Stimulated activated CD4-positive, alpha-beta T cell treated with anti-CD3 and anti-CD28 coated beads, Interleukin-1b, Interleukin-23, amount 100 ng/mL, for 24 hours (primary cell): ENCODE measurements at regions not wholly inside any gene's neighbourhood (a gene's known extent, or its start where the extent isn't known, plus 50 kb on each side); places are given as distances from the start of the nearest gene placed in this dataset.

ENCODE experiments used
- DNase-seq, 4 experiments: peaks; one replicate each; pipeline ENCODE4 v3.0.0-alpha.2; 2020; ENCODE audit warnings: low read depth in 4 of 4, low spot score in 1 of 4

- no peak for DNase-seq
Measured at GRCh38 chr13:76523740-76524340, 362.4 kb downstream of the KCTD12 start.

- DNase-seq = no peak
Measured at GRCh38 chr13:76522083-76522755, 364.0 kb downstream of the KCTD12 start.

GRCh38 chr13:76519685-76520084 lies 366.5 kb downstream of the KCTD12 start:
- DNase-seq = no peak

GRCh38 chr13:76516586-76516985 lies 369.6 kb downstream of the KCTD12 start:
- DNase-seq = no peak

- DNase-seq = no peak
Measured at GRCh38 chr13:76516013-76516412, 370.2 kb downstream of the KCTD12 start.

- DNase-seq = no peak
Measured at GRCh38 chr13:76512721-76513145, 373.5 kb downstream of the KCTD12 start.

- DNase-seq = no peak
Measured at GRCh38 chr13:76505437-76505836, 380.8 kb downstream of the KCTD12 start.

GRCh38 chr13:76503766-76504165 lies 382.4 kb downstream of the KCTD12 start:
- no peak for DNase-seq

GRCh38 chr13:76503291-76503690 lies 382.9 kb downstream of the KCTD12 start:
- no peak for DNase-seq

GRCh38 chr13:76500894-76501293 lies 385.3 kb downstream of the KCTD12 start:
- DNase-seq = no peak

DNA sequence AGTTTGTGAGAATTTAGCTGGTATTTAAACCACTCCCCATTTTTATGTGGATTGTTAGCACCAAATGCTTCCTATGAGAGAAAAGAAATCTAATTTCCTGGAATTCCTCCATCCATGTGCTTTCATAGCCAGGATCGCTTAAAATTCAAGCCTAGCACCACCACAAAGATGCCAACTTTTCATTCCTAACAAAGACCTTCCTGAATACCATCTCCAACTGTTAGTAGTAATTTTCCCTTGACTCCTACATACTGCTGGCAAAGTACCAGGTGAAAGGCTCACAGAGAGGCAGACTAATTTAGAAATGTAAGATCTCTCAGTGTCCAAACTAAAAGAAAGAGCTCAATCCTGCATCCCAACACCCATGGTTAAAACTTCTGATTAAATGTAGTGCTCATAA lies 386.3 kb downstream of the KCTD12 start:
- no peak for DNase-seq

- no peak for DNase-seq
Measured at GRCh38 chr13:76489274-76489673, 396.9 kb downstream of the KCTD12 start.

DNA sequence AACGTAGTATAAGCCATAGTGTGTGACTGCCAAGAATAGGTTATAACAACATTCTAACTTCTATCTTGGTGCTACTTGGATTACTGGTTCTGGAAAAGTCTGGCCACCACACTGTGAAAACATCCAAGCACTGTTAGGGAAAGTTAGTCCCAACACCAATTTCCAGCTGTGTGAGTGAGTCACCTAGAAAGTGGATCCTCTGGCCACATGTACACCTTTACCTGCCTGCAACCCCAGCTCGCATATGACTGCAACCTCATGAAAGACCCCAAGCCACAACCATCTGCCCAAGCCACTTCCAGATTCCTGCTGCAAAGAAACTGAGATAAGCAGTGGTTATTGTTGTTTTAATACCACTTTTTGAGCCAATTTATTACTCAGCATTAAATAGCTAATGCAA lies 404.5 kb downstream of the KCTD12 start:
- no peak for DNase-seq

- DNase-seq = no peak
Measured at GRCh38 chr13:76474966-76475365, 411.2 kb downstream of the KCTD12 start.

DNA sequence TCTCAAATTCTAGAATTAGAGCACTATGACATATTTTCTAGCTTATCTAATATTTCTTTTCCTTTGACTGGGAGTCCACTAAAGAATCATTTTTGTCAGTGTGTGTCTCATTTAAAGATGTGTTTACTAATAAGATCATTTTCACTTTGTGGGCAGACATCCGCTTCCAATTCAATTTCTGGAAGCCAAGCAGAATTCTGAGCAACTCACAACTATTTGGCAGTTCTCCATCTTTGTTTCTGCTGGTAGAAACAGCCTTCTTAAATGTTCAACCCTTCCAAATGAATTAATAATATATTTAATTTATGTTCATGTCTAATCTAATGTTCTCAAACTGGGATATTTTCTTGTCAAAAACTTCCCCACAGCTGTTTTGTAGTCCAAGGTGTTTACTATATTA lies 411.8 kb downstream of the KCTD12 start:
- DNase-seq = no peak

DNA sequence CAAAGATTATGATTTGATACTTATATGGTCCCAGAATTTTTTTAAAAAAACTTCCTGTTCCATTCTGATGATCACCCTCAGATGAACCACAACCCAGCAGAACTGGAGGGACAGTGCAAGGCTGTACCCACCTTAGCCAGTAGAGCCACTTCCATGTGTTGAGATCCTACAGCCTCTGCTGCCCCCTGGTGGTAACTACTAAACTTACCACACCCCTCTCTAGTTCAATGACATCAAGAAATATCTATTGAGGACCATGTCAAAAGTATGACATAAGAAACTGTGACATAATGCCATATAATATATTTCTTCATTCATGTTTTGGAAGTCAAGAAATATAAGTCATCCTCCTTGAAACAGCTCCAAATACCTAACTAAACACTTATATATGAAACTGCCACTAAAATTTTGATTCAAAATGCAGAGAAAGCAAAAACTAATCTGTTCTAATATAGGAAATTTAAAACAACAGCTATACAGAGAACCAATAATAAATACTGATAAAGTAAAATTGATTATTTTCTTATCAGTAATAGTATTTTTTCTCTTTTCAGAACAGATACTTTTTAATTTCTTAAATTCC lies 412.6 kb downstream of the KCTD12 start:
- peak; percentile 52 to 59 (median 56) for DNase-seq

DNA sequence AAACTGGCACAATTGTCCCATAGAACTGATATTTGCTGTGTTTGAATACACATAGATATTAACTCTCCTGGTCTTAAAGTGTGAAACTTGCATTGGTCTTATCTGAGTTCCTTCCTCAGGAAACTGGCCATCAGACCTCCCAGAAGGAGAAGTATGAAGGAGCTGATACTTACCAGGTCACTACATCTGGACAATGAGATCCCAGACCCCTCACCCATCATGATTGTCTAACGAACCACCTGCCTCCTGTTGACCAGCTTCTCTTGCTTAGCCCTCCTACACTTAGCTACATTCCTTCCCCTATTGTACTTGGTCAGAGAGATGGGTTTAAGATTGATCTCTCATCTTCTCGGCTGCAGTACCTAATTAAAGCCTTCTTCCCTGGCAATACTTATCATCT lies 413.3 kb downstream of the KCTD12 start:
- no peak for DNase-seq

DNA sequence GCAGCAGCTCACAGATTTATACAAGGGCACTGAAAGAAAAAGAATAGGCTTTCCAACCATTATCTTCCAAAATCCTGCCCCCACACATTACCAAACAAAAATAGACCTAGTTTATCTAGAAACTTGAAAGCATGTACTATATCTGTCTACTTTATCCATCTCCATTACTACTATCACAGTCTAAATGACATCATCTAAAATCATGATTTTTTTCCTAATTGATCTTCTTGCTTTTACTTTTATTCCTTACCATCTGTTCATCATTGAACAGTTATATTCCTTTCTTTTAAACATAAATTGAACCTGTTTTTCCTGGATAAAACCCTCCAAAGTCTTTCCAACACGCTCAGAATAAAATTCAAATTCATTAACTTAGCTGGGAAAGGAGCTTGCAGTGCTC lies 414.7 kb downstream of the KCTD12 start:
- DNase-seq = no peak

- no peak for DNase-seq
Measured at GRCh38 chr13:76470991-76471390, 415.2 kb downstream of the KCTD12 start.

GRCh38 chr13:76466043-76466442 lies 420.2 kb downstream of the KCTD12 start:
- DNase-seq = no peak

- DNase-seq = no peak
Measured at GRCh38 chr13:76463314-76463713, 422.9 kb downstream of the KCTD12 start.

GRCh38 chr13:76461999-76462398 lies 424.2 kb downstream of the KCTD12 start:
- DNase-seq = no peak

GRCh38 chr13:76461484-76461883 lies 424.7 kb downstream of the KCTD12 start:
- no peak for DNase-seq
